MM.1S (cell line): ENCODE measurements at regions not wholly inside any gene's neighbourhood (a gene's known extent, or its start where the extent isn't known, plus 50 kb on each side); places are given as distances from the start of the nearest gene placed in this dataset.
"Not testable (repeated sequence)": the region's sequence is repeated elsewhere in the genome, so short reads cannot be mapped to it uniquely, and the experiment has no call there.

Experiments used
- DNase-seq: peaks from one replicate; pipeline ENCODE4 v3.0.0-alpha.2; 2015
- H2AFZ ChIP-seq: fragments of 300-600 bp; sonication (generic); 2 replicates; pipeline ENCODE4 v1.6.0; 2016; ENCODE audit warnings: antibody characterized with exemption, low read length
- H3F3A ChIP-seq: fragments of 300-600 bp; sonication (generic); 2 replicates; pipeline ENCODE4 v1.6.1; 2016; ENCODE audit warnings: mild to moderate bottlenecking, antibody characterized with exemption, low read length, moderate library complexity, mixed read lengths; ENCODE audit not compliant: insufficient read depth
- H3K27ac ChIP-seq: fragments of 300-600 bp; sonication (generic); 2 replicates; pipeline ENCODE4 v1.5.1; 2016; ENCODE audit warnings: mild to moderate bottlenecking, low read length
- H3K27me3 ChIP-seq: fragments of 300-600 bp; sonication (generic); replicated peaks from 2 replicates; pipeline ENCODE4 v1.6.0; 2016; ENCODE audit warnings: low read length; ENCODE audit not compliant: insufficient read depth
- H3K36me3 ChIP-seq: fragments of 300-600 bp; sonication (generic); replicated peaks from 2 replicates; pipeline ENCODE4 v1.6.1; 2016; ENCODE audit warnings: mild to moderate bottlenecking, low read length, mixed read lengths; ENCODE audit not compliant: insufficient read depth
- H3K4me1 ChIP-seq: fragments of 300-600 bp; sonication (generic); 2 replicates; pipeline ENCODE4 v1.6.1; 2016; ENCODE audit warnings: low read length, mixed read lengths
- H3K4me2 ChIP-seq: fragments of 300-600 bp; sonication (generic); 2 replicates; pipeline ENCODE4 v1.6.0; 2016; ENCODE audit warnings: low read depth, low read length
- H3K4me3 ChIP-seq: fragments of 300-600 bp; sonication (generic); 2 replicates; pipeline ENCODE4 v1.5.1; 2016; ENCODE audit warnings: low read length, mixed read lengths
- H3K79me2 ChIP-seq: fragments of 300-600 bp; sonication (generic); 2 replicates; pipeline ENCODE4 v1.6.1; 2016; ENCODE audit warnings: mixed run types, low read length, mixed read lengths
- H3K9ac ChIP-seq: fragments of 300-600 bp; sonication (generic); 2 replicates; pipeline ENCODE4 v1.6.1; 2016; ENCODE audit warnings: low read length, mixed read lengths
- H3K9me2 ChIP-seq: fragments of 300-600 bp; sonication (generic); replicated peaks from 2 replicates; pipeline ENCODE4 v1.6.1; 2016; ENCODE audit warnings: mild to moderate bottlenecking, low read length, mixed read lengths; ENCODE audit not compliant: insufficient read depth
- H3K9me3 ChIP-seq: fragments of 300-600 bp; sonication (generic); replicated peaks from 2 replicates; pipeline ENCODE4 v1.6.1; 2016; ENCODE audit warnings: mild to moderate bottlenecking, low read length, mixed read lengths; ENCODE audit not compliant: insufficient read depth
- H4K20me1 ChIP-seq: fragments of 300-600 bp; sonication (generic); 2 replicates; pipeline ENCODE4 v1.6.1; 2016; ENCODE audit warnings: mild to moderate bottlenecking, low read length, moderate library complexity, mixed read lengths; ENCODE audit not compliant: insufficient read depth
- EZH2 ChIP-seq: fragments of 300-600 bp; sonication (generic); optimal IDR thresholded peaks from 2 replicates; pipeline ENCODE3; 2017; ENCODE audit warnings: low read depth, mild to moderate bottlenecking, antibody characterized with exemption, low read length, mixed read lengths
- EZH2phosphoT487 ChIP-seq: fragments of 300-600 bp; sonication (generic); IDR thresholded peaks from 2 replicates; pipeline ENCODE4 v1.6.1; 2018; ENCODE audit warnings: antibody characterized with exemption, low read length
- TF ChIP-seq, protein P1 (sequence below): fragments of 300-600 bp; sonication (generic); IDR thresholded peaks from 2 replicates; pipeline ENCODE4 v1.5.1; 2016; ENCODE audit warnings: antibody characterized with exemption, low read length, mixed read lengths

DNA sequence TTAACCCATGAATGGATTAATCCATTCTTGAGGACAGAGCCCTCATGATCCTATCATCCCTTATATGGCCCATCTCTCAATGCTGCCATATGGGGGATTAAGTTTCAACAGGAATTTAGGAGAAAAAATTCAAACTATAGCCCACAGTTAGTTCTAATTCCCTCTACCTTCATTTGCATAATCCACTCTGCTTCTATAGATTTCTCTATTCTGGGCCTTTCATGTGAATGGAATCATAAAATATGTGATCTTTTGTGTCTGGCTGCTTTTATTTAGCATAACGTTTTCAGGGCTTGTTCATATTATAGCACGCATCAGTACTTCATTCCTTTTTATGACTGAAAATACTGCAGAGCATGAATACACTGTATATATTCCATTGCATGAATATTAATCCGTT, 55.4 kb downstream of the CTSL start:
- Histone ChIP-seq H3K4me1 (no peaks in the 10 kb centered on the region), H2AFZ (no peak overlapping the region), H3K79me2 (no peaks in the 10 kb centered on the region), H3K27me3 (no peaks in the 10 kb centered on the region), H3K9me3 (no peaks in the 10 kb centered on the region), H3K9ac (no peak overlapping the region), H3F3A (no peaks in the 10 kb centered on the region), H3K9me2 (no peaks in the 10 kb centered on the region), H3K4me3 (no peak overlapping the region), H3K4me2 (no peak overlapping the region), H3K36me3 (no peaks in the 10 kb centered on the region), H3K27ac (no peak overlapping the region), H4K20me1 (no peaks in the 10 kb centered on the region)
- DNase-seq = no peak
- TF ChIP-seq EZH2 (no peak), EZH2phosphoT487 (no peak)
- TF ChIP-seq, protein P1, sequence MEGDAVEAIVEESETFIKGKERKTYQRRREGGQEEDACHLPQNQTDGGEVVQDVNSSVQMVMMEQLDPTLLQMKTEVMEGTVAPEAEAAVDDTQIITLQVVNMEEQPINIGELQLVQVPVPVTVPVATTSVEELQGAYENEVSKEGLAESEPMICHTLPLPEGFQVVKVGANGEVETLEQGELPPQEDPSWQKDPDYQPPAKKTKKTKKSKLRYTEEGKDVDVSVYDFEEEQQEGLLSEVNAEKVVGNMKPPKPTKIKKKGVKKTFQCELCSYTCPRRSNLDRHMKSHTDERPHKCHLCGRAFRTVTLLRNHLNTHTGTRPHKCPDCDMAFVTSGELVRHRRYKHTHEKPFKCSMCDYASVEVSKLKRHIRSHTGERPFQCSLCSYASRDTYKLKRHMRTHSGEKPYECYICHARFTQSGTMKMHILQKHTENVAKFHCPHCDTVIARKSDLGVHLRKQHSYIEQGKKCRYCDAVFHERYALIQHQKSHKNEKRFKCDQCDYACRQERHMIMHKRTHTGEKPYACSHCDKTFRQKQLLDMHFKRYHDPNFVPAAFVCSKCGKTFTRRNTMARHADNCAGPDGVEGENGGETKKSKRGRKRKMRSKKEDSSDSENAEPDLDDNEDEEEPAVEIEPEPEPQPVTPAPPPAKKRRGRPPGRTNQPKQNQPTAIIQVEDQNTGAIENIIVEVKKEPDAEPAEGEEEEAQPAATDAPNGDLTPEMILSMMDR = no peak

DNA sequence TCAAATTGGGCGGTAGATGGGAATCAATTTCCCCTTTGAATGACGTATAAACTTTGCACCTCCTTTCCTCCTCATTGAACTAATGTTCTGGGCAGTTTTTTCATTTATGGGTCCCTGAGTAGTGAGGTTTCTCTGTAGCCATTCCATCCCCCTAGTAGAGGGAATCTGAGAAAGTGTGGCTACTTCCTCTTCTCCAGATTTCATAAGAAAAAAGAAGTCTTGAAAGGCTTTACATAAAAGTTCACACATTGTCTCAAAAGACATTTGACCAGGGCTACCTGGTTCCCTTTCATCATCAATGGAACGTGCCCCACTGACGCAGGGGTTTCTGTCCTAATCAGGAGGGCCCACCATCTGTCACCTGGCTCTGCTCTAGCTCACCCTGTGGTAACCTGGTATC, 57.3 kb downstream of the CTSL start:
- H3K4me1 ChIP-seq = no peaks in the 10 kb centered on the region
- no peaks in the 10 kb centered on the region for H3K9me3 ChIP-seq
- no peak overlapping the region for H3K9ac ChIP-seq
- no peaks in the 10 kb centered on the region for H3F3A ChIP-seq
- no peaks in the 10 kb centered on the region for H3K36me3 ChIP-seq
- no peaks in the 10 kb centered on the region for H3K9me2 ChIP-seq
- H3K27ac ChIP-seq = no peak overlapping the region
- no peaks in the 10 kb centered on the region for H3K27me3 ChIP-seq
- DNase-seq = no peak
- no peak overlapping the region for H2AFZ ChIP-seq
- H3K79me2 ChIP-seq = no peaks in the 10 kb centered on the region
- TF ChIP-seq EZH2phosphoT487 (no peak), EZH2 (no peak)
- TF ChIP-seq, protein P1 = no peak
- H3K4me3 ChIP-seq = no peak overlapping the region
- H4K20me1 ChIP-seq = no peaks in the 10 kb centered on the region
- no peak overlapping the region for H3K4me2 ChIP-seq

DNA sequence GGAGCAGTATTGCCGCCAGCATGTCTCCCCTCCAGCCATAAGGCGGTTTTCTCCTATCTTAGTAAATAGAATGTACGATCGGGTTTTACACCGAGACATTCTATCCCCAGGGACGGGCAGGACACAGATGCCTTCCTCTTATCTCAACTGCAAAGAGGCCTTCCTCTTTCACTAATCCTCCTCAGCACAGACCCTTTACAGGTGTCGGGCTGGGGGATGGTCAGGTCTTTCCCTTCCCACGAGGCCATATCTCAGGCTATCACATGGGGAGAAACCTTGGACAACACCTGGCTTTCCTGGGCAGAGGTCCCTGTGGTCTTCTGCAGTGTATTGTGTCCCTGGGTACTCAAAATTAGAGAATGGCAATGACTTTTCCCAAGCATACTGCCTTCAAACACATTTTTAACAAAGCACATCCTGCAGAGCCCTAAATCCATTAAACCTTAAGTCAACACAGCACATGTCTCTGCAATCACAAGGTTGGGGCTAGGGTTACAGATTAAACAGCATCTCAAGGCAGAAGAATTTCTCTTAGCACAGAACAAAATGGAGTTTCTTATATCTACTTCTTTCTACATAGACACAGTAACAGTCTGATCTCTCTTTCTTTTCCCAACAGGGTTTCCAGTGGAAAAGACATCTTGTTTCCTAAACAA, 59.5 kb downstream of the CTSL start:
- H4K20me1 ChIP-seq, H3K27ac ChIP-seq, H3K9me2 ChIP-seq, DNase-seq, H3K36me3 ChIP-seq, H3K4me2 ChIP-seq, H3K4me1 ChIP-seq, H3K4me3 ChIP-seq, H3K9me3 ChIP-seq, H3K27me3 ChIP-seq, H3F3A ChIP-seq, H2AFZ ChIP-seq, H3K79me2 ChIP-seq, H3K9ac ChIP-seq: not testable (repeated sequence)

DNA sequence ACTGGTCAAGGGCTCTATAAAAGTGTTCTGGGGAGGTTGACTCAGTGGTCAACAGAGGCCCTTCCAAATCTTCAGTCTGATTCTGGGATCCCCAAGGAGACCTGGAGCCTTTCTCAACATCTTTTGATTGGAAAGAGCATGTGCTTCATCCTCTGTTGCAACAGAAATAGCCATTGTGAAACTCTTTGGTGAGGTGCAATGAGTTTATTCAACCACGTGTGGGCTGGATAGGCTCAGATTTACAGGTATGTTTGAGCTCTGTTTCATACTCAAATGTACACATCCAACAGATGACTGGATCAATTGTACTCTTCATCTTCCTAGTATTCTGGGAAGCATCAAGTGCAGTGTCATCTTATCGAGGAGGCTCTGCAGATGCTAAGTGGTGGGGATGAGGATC, 60.5 kb downstream of the CTSL start:
- Histone ChIP-seq H3K27ac (no peak overlapping the region), H3K36me3 (no peaks in the 10 kb centered on the region), H3K9me2 (no peaks in the 10 kb centered on the region), H3K4me3 (no peak overlapping the region), H2AFZ (no peak overlapping the region), H3K27me3 (no peaks in the 10 kb centered on the region), H3F3A (no peaks in the 10 kb centered on the region), H3K9ac (no peak overlapping the region), H4K20me1 (no peaks in the 10 kb centered on the region), H3K9me3 (no peaks in the 10 kb centered on the region), H3K4me2 (no peak overlapping the region), H3K4me1 (no peaks in the 10 kb centered on the region), H3K79me2 (no peaks in the 10 kb centered on the region)
- TF ChIP-seq EZH2 (no peak), EZH2phosphoT487 (no peak)
- TF ChIP-seq, protein P1 = no peak
- no peak for DNase-seq
